ENCODE measurements at regions not wholly inside any gene's neighbourhood (a gene's known extent, or its start where the extent isn't known, plus 50 kb on each side); places are given as distances from the start of the nearest gene placed in this dataset.

- TF ChIP-seq, protein P1, sequence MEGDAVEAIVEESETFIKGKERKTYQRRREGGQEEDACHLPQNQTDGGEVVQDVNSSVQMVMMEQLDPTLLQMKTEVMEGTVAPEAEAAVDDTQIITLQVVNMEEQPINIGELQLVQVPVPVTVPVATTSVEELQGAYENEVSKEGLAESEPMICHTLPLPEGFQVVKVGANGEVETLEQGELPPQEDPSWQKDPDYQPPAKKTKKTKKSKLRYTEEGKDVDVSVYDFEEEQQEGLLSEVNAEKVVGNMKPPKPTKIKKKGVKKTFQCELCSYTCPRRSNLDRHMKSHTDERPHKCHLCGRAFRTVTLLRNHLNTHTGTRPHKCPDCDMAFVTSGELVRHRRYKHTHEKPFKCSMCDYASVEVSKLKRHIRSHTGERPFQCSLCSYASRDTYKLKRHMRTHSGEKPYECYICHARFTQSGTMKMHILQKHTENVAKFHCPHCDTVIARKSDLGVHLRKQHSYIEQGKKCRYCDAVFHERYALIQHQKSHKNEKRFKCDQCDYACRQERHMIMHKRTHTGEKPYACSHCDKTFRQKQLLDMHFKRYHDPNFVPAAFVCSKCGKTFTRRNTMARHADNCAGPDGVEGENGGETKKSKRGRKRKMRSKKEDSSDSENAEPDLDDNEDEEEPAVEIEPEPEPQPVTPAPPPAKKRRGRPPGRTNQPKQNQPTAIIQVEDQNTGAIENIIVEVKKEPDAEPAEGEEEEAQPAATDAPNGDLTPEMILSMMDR (conservative IDR thresholded peaks at IDR 0.05; ENCODE audit: low read length): peak; percentile 84
- no peak for TF ChIP-seq EZH2phosphoT487 (IDR thresholded peaks at IDR 0.05; ENCODE audit: borderline replicate concordance, low read depth, low read length)
Observed at GRCh38 chr2:195498176-195498575, 158.8 kb upstream of the SLC39A10 start.
